Nephron (organoid): ENCODE measurements at regions not wholly inside any gene's neighbourhood (a gene's known extent, or its start where the extent isn't known, plus 50 kb on each side); places are given as distances from the start of the nearest gene placed in this dataset.

Experiments used
- H3K27ac Mint-ChIP-seq, 3 experiments: 2 replicates each; pipeline ENCODE4 v1.8.0; 2020; ENCODE audit warnings: mixed read lengths in 3 of 3, mild to moderate bottlenecking in 2 of 3, moderate library complexity in 1 of 3
- H3K27me3 Mint-ChIP-seq: 2 replicates; pipeline ENCODE4 v1.8.0; 2021; ENCODE audit warnings: low read depth, mild to moderate bottlenecking, moderate library complexity, mixed read lengths
- H3K36me3 Mint-ChIP-seq: 2 replicates; pipeline ENCODE4 v1.8.0; 2020; ENCODE audit warnings: low read depth, mixed read lengths
- H3K4me1 Mint-ChIP-seq: 2 replicates; pipeline ENCODE4 v1.8.0; 2020; ENCODE audit warnings: mixed read lengths
- H3K4me3 Mint-ChIP-seq, 3 experiments: 2 replicates each; pipeline ENCODE4 v1.8.0; 2020; ENCODE audit warnings: mild to moderate bottlenecking in 3 of 3, mixed read lengths in 3 of 3, moderate library complexity in 2 of 3
- H3K9me3 Mint-ChIP-seq: 2 replicates; pipeline ENCODE4 v1.8.0; 2020; ENCODE audit warnings: mixed read lengths
- CTCF ChIP-seq, 3 experiments: fragments of 200-600 bp; sonication (generic); IDR thresholded peaks; one replicate each; pipeline ENCODE4 v1.5.0; 2021; ENCODE audit warnings: antibody characterized with exemption in 3 of 3; ENCODE audit not compliant: unreplicated experiment in 3 of 3

DNA sequence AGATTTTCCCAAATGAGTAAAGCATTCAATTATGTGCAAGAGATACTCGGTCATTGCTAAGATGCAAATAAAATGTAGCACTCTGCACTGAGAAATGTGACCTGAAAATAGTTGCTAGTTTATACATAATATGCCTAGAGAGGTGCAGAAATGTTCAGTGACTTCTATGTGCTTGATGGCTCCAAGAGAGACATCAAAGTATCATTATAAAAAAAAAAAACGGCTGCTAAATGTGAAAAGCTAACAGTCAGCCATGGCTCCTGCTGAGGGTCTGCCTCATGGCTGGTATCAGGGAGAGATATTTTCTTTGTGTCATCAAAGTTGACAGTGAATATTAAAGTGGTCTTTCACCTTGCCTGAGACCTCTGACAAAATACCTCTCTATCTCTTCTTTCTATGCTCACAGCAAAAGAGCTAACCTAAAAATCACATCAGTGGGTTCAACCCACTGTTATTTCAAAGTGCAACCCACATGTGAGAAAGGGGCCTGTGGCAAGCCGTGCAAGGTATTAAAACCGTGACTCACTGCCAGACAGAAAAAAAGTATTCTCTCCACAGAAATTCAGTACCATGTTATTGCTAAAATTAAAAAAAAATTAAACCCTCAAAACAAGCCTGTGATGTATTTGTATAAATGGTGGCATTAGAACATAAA, 259.0 kb downstream of the HIVEP2 start:
- H3K27me3 Mint-ChIP-seq, result peaks cover 2% of the 10 kb centered on the region
- H3K36me3 Mint-ChIP-seq, result no peaks in the 10 kb centered on the region
- H3K27ac Mint-ChIP-seq, result no peak overlapping the region
- no peak overlapping the region for H3K4me3 Mint-ChIP-seq
- TF ChIP-seq CTCF (IDR thresholded peaks at IDR 0.05; ENCODE audit: unreplicated experiment in 3 of 3), result no peak
- H3K4me1 Mint-ChIP-seq, result peaks cover 7% of the 10 kb centered on the region
- H3K9me3 Mint-ChIP-seq, result no peaks in the 10 kb centered on the region

DNA sequence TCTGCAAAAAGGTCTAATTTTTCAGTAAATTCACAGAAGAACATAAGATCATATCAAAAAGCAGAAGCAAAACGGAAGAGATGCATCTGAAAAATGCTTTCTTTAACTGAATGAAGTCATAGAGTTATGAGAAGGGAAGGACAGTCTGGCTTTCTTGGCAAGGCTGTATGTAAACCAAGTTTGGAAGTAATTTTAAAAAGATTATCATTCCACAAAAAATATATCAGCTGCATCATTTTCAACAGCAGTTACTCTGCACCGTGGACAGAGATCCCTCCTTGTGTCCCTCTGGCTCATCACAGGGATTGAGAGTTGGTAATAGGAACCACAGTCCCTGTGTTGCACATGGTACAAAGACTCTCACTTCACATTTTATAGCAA, 258.5 kb downstream of the HIVEP2 start:
- Mint-ChIP-seq H3K4me1 (peaks cover 7% of the 10 kb centered on the region), H3K36me3 (no peaks in the 10 kb centered on the region), H3K27ac (no peak overlapping the region), H3K9me3 (no peaks in the 10 kb centered on the region), H3K27me3 (no peaks in the 10 kb centered on the region), H3K4me3 (no peak overlapping the region)
- no peak for TF ChIP-seq CTCF (IDR thresholded peaks at IDR 0.05; ENCODE audit: unreplicated experiment in 3 of 3)

DNA sequence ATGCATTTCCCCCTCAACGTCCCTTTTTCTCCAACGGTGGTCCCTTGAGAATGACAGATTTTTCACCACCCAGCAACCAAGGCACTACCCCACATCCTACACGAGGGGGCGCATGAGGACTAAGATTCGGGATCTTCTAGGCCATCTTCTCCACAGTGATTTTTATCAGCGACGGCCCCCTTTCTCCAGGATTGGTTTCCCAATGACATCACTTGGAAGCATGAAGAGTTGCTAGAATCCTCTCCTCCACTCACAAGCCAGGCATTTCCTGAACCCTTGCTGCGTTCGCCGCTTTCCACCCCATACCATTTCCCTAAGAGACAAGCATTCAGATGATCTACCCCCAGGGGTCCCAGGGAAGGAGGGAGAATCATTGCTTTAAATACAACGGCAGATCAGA, 252.0 kb downstream of the HIVEP2 start:
- H3K4me3 Mint-ChIP-seq, result peak overlapping the region in 2 of 3 experiments; percentile 18 to 41
- peaks cover 5% of the 10 kb centered on the region for H3K27me3 Mint-ChIP-seq
- no peaks in the 10 kb centered on the region for H3K9me3 Mint-ChIP-seq
- no peaks in the 10 kb centered on the region for H3K36me3 Mint-ChIP-seq
- H3K4me1 Mint-ChIP-seq, result peaks cover 38% of the 10 kb centered on the region
- H3K27ac Mint-ChIP-seq, result peak overlapping the region in 2 of 3 experiments; percentile 30 to 65
- peak; percentile 90 to 95 (median 94) for TF ChIP-seq CTCF (IDR thresholded peaks at IDR 0.05; ENCODE audit: unreplicated experiment in 3 of 3)

DNA sequence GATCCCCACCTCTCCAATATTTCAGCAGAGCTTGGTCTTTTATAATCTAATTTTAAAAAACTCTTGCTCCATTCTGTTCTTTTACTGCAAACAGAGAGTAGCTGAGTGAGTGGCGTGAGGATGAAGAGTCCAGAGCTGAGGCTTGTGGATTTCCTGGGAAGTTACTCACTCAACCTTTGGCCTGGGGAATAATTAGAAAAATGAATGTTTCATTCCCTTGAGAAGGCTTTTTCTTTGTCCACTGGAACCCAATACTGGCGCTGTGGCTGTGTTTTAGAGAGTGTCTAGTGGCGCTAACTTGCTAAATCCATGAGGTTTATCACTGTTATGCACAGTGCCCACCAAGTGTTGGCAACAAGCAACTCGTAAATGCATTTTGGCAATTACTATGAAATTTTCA, 251.5 kb downstream of the HIVEP2 start:
- Mint-ChIP-seq H3K27me3 (peaks cover 5% of the 10 kb centered on the region), H3K9me3 (no peaks in the 10 kb centered on the region), H3K4me1 (peaks cover 43% of the 10 kb centered on the region), H3K4me3 (no peak overlapping the region), H3K36me3 (no peaks in the 10 kb centered on the region), H3K27ac (peak overlapping the region in 1 of 3 experiments; percentile 30)
- no peak for TF ChIP-seq CTCF (IDR thresholded peaks at IDR 0.05; ENCODE audit: unreplicated experiment in 3 of 3)

DNA sequence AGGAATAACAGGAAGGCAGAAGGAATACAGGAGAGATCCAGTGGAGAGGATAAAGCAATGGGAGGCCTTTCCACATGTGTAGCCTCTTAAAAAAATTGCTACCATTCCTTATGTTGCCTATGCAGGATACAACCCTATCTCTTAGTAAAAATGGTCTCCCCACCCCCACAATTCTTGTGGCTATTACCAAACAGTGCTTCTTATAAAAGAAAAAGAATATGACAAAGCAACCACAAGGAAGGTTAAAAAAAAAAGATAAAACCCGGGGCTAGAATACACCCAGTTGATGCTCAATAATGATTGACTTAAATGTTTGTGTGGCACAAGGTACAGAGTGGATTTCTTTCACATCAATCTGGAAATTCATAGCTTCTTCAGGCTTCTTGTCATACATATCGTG, 250.9 kb downstream of the HIVEP2 start:
- no peak for TF ChIP-seq CTCF (IDR thresholded peaks at IDR 0.05; ENCODE audit: unreplicated experiment in 3 of 3)
- Mint-ChIP-seq H3K4me3 (no peak overlapping the region), H3K4me1 (peaks cover 45% of the 10 kb centered on the region), H3K27ac (peak overlapping the region in 1 of 3 experiments; percentile 77), H3K27me3 (peaks cover 5% of the 10 kb centered on the region), H3K36me3 (no peaks in the 10 kb centered on the region), H3K9me3 (no peaks in the 10 kb centered on the region)

GRCh38 chr6:142695016-142695415, 250.0 kb downstream of the HIVEP2 start:
- H3K4me3 Mint-ChIP-seq, result peak overlapping the region in 1 of 3 experiments; percentile 7
- peaks cover 45% of the 10 kb centered on the region for H3K4me1 Mint-ChIP-seq
- no peak for TF ChIP-seq CTCF (IDR thresholded peaks at IDR 0.05; ENCODE audit: unreplicated experiment in 3 of 3)
- H3K9me3 Mint-ChIP-seq, result no peaks in the 10 kb centered on the region
- H3K27ac Mint-ChIP-seq, result peak overlapping the region in 2 of 3 experiments; percentile 61 to 77
- peaks cover 5% of the 10 kb centered on the region for H3K27me3 Mint-ChIP-seq
- no peaks in the 10 kb centered on the region for H3K36me3 Mint-ChIP-seq
